GM19351 (cell line): ENCODE measurements at regions not wholly inside any gene's neighbourhood (a gene's known extent, or its start where the extent isn't known, plus 50 kb on each side); places are given as distances from the start of the nearest gene placed in this dataset.
"Not testable (repeated sequence)": the region's sequence is repeated elsewhere in the genome, so short reads cannot be mapped to it uniquely, and the experiment has no call there.

Source experiments
- ATAC-seq: cut with Tn5 transposase; IDR thresholded peaks from one replicate; pipeline ENCODE4 v1.9.1; 2021; ENCODE audit warnings: mild to moderate bottlenecking, moderate library complexity; ENCODE audit not compliant: unreplicated experiment

- ATAC-seq: no peak
Observed at GRCh38 chr19:28700176-28700575, 512.8 kb downstream of the UQCRFS1 start.

DNA sequence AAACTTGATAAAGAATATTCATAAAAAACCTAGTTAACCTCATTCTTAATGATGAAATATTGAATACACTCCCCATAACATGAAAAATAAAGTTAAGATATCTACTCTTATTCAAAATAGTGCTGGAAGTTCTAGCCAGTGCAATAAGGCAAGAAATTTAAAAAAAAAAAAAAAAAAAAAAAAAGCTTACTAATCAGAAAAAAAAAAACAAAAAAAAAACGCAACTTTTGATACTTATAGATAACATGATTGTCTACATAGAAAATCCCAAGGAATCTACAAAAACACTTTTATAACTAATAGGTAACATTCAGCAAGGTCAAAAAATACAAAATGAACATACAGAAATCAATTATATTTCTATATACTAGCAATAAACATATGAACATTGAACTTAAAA, 515.6 kb downstream of the UQCRFS1 start:
- no peak for ATAC-seq

DNA sequence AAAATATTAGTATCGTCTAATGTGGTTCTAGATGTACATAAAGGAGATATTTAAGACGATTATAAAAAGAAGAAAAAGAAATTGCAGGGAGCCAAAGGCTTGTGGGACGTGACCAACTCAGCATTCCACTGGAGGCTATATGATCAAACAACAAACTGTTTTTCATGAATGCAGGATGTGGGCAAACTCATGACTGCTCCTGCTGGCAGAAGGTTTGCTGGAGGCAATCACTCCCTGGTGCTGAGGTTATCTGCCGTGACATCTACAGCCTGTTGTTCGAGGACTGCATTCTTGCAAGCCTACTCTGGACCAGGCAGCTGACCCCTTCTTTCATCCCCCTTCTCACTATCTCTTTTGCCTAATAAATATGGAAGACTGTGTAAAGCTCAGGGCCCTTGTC, 518.1 kb downstream of the UQCRFS1 start:
- ATAC-seq: no peak

- ATAC-seq: no peak
Observed at GRCh38 chr19:28691683-28692082, 521.3 kb downstream of the UQCRFS1 start.

- ATAC-seq: not testable (repeated sequence)
Observed at GRCh38 chr19:28689464-28689863, 523.5 kb downstream of the UQCRFS1 start.

GRCh38 chr19:28687296-28687695, 525.7 kb downstream of the UQCRFS1 start:
- no peak for ATAC-seq

- ATAC-seq: no peak
Observed at GRCh38 chr19:28686756-28687155, 526.2 kb downstream of the UQCRFS1 start.

- no peak for ATAC-seq
Observed at GRCh38 chr19:28685802-28686201, 527.1 kb downstream of the UQCRFS1 start.

DNA sequence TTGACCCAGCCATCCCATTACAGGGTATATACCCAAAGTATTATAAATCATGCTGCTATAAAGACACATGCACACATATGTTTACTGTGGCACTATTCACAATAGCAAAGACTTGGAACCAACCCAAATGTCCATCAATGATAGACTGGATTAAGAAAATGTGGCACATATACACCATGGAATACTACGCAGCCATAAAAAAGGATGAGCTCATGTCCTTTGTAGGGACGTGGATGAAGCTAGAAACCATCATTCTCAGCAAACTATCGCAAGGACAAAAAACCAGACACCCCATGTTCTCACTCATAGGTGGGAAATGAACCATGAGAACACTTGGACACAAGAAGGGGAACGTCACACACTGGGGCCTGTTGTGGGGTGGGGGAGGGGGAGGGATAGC, 527.9 kb downstream of the UQCRFS1 start:
- ATAC-seq: not testable (repeated sequence)

- ATAC-seq: no peak
Observed at GRCh38 chr19:28680111-28680510, 532.8 kb downstream of the UQCRFS1 start.

- ATAC-seq: no peak
Observed at GRCh38 chr19:28670836-28671235, 542.1 kb downstream of the UQCRFS1 start.

DNA sequence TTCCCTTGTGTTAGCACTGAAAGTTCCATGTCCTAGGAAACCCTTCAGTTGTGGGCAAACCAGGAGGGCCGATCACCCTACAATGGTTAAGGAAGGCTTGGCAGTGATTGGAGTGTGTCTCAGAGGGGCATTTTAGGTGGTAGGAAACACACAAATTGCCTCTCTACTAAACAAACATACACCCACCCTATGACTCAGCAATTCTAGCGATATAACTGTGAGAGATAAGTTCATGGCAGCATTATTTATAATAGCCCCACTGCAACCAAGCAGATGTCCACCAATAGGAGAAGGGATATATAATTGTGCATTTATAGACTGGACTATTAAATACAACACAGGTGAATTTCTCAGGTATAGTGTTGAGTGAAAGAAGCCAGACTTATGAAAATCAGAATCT, 543.1 kb downstream of the UQCRFS1 start:
- ATAC-seq: no peak

DNA sequence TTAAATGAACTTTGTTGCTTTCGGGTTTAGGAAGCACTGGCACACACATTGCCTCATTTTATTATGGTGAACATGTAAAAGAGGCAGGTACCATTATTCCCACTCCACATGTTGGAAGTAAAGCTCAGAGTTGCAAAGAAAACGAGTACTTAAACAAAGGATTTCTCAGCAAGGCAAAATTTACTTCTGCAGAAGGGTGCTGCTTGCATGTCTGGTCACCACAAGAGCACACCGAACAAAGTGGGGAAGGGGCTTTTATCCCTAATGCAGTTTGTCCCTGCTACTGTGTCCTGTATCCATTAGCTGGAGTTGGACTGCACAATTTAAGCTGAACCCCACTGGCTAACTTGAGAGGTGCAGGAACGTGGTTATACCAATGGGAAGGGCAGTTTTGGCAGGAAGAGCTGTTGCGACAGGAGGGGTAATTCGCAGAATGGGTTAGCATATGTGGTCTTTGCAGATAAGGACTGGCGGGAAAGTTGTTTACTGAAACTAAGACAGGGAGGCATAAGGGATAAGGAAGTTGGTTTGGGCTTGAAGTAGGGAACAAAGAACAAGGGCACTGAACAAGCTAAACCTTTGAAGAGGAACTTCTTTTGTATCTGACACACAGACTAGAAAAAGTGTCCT, 545.5 kb downstream of the UQCRFS1 start:
- no peak for ATAC-seq

DNA sequence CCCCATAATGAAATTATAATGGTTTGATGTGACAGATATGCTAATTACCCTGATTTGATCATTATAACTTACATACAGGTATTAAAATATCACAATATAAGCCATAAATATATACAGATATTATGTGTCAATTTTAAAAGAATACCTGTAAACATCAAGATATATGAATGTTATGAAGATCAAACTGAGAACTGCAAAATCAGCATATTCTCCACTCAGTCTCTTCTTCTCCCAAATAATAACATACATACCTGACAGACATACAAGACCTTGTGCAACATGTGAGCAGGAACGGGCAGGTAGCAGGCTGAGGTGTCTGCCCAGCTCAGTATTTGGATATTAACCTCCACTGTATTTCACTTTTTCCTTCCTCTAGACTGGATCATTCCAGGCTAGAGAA, 547.2 kb downstream of the UQCRFS1 start:
- no peak for ATAC-seq

DNA sequence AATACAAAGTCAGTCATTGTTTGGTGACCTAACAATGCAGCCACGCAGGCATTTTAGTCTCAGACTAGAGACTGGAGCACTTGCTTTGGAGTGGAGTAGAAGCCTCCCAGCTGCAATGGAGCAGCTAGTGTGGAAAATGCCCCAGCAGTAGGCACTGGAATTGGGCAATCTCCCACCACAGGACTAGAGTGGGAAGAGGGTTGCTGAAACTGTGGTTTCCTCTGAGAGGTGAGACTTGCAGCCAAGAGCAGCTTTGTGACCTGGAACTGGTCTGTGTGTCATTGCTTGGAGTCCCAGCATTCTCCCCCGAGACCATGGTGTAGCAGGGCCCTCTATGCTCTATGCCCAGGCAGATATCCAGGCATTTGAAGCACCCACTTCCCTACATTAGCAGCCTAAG, 556.3 kb downstream of the UQCRFS1 start:
- ATAC-seq: no peak

DNA sequence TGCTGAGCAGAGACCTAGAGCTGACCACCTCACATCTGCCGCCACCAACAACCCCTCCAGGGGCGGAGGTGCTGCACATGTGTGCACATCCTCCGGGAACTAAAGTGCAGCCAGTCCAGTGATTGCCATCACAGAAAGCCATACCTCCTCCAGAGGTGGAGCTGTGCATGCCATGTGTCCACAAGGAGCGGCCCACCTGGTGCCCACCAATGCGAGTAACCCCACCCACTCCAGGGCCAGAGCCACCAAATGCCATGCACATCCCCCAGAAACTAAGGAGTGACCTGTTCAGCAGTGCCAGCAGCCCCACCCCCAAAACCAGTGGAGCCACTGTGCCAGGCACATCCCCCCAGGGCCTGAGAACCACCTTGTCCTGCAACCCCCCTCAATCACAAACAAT, 557.9 kb downstream of the UQCRFS1 start:
- no peak for ATAC-seq

GRCh38 chr19:28652765-28653164, 560.2 kb downstream of the UQCRFS1 start:
- ATAC-seq: no peak

DNA sequence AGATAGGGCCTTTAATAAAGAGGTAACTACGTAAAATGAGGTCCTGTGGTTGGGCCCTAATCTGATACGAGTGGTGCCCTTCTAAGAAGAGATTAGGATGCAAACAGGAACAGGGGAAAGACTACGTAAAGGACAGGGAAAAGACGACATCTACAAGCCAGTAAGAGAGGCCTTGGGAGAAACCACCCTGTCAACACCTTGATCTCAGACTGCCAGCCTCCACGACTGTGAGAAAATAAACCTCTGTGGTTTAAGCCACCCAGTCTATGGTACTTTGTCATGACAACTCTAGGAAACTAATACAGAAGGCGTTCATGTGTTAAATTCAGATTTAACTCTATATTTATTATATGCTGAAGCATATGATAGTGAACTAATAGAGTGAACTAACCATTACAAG, 566.3 kb downstream of the UQCRFS1 start:
- no peak for ATAC-seq

GRCh38 chr19:28644169-28644775, 568.7 kb downstream of the UQCRFS1 start:
- ATAC-seq: no peak

DNA sequence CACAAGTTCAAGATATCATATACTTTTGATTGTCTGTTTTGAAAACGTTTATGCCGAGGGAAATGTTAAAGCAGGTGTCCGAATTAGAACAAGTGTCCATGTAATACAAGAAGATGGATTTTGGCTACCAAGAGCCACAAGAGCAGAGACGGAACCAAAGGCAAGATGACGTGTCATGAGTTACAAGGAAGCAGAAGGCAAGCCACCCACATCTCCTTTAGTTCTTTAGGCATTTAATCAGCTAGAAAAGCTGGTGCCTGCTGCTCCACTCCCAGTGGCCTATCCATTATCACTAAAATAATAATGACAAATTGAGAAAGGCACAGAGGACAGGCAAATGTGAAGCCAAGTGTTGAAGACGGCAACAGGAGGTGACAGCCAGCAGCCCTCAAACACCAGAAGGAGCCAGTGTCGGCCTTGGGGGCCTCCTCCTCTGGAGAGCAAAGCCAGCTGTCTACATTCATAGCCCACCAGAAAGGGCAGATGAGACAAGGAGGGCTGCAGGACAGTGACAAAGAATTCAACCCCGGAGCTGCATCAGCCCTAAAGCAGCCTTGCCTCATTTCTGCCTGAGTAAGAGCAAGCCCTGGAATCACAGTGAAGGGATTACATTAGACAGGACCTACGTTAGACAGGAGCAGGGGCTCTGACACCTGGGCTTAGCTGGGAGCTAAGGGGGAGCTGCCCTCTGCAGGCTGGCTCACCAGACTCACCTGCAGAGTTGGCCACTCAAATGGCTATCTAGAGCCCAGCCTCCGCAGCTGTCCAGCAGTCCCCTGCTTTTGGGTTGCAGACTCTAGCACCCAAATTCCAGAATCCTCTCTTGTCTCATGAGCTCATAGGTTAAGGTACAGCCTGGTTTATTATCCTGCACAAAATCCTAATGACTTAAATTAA, 569.9 kb downstream of the UQCRFS1 start:
- ATAC-seq: no peak

- ATAC-seq: no peak
Observed at GRCh38 chr19:28641395-28641794, 571.6 kb downstream of the UQCRFS1 start.

GRCh38 chr19:28640506-28640905, 572.4 kb downstream of the UQCRFS1 start:
- no peak for ATAC-seq
